GM19239 (cell line): ENCODE measurements at regions not wholly inside any gene's neighbourhood (a gene's known extent, or its start where the extent isn't known, plus 50 kb on each side); places are given as distances from the start of the nearest gene placed in this dataset.

Experiments used
- DNase-seq: peaks from one replicate; pipeline ENCODE4 v3.0.0; 2011; ENCODE audit warnings: low spot score; ENCODE audit not compliant: insufficient read length
- FAIRE-seq: peaks from 2 replicates; lab custom pipeline; 2011; peaks lifted over from hg19 to GRCh38; lab: Jason Lieb, UNC

DNA sequence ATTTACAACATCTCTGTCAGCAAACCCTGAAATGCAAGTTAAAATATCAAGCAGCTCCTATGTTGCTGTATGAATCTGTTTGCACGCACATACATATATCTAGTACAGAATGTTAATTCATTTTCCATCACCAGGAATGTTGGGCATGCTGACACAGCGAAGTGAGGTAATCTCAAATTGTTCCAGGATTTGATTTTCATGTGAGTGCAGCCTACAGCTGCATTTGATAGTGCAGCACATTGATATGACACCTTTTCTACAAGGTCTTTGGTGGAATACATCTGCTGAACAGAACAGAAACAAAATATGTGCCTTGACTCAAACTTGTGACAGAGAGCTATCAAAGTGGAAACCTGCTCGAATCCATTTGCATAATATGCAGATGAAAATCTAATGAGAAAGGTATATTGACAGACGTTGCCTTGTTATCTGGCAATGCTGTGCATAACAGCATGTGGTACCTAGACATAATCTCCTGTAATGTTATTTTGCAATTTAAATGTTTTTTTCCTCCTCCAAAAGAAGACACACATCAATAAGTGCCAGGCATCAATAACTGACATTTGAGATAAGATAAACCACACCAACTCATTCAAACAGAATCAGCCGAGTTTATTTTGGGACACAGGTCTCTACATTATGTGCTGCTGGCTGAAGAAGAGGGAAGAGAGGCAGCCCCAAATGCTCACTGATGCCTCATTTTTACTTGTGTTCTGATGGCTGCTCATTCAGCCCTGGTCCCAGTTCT lies 512.2 kb downstream of the ZNF608 start:
- DNase-seq (no peak), FAIRE-seq (no peak)

GRCh38 chr5:124232515-124232914 lies 513.9 kb downstream of the ZNF608 start:
- DNase-seq (no peak), FAIRE-seq (no peak)

GRCh38 chr5:124231802-124232201 lies 514.6 kb downstream of the ZNF608 start:
- no peak for FAIRE-seq

DNA sequence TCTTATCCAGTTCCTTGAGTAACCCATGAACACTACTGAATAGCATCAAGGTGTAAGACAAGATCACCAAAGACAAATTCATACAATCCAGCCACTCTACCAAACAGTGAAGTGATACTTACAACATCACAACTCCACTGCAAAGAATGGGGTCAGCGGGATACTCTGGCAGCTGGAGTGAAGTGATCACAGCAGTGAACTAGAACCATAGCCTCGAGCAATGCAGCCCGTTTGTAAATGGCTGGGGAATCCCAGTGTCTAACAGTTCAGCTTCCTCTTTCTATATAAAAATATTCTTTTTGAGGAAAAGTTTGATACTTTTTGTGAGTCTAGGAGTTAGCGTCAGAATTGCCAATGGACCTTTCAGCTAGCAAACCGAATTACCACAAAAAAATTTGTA lies 515.2 kb downstream of the ZNF608 start:
- DNase-seq: no peak
- FAIRE-seq: no peak

More at GRCh38 chr5:124231802-124232201, 514.6 kb downstream of the ZNF608 start:
- no peak for DNase-seq

DNA sequence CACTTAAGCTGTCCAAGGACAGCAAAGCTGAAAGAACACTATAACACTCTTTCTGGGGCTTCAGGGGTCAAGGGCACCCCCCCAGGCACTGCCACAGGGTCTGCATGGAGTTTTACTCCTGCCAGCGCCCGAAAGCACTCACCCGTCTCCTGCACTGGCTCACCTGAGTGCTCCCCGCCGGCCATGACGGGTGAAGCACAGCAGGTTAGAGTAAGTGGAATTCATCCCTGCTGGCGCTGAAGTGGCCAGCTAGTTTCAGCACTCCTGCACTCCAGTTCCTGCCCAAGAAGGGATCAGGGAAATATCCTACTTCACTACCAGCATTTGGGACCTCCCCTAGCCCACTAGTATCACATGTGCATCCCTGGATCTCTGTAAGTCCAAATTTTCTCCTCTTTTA lies 516.0 kb downstream of the ZNF608 start:
- DNase-seq (no peak), FAIRE-seq (no peak)

DNA sequence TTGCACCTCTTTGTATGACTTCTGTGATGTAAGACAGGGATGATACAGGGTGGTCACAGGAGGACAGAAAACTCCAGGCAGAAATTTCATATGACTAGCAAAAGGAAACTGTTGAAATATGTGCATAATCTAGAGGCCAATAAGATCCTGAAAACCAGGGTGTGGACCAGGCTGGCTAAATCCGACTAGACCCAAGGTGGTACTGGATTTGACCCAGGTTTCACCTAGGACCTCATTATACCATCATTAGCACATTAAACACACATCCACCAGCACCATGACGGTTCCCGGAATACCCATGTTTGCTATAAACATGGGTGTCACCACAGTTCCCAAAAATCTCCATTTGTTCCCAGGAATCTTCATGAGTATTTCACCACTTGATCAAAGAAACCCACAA lies 517.1 kb downstream of the ZNF608 start:
- no peak for DNase-seq
- no peak for FAIRE-seq

DNA sequence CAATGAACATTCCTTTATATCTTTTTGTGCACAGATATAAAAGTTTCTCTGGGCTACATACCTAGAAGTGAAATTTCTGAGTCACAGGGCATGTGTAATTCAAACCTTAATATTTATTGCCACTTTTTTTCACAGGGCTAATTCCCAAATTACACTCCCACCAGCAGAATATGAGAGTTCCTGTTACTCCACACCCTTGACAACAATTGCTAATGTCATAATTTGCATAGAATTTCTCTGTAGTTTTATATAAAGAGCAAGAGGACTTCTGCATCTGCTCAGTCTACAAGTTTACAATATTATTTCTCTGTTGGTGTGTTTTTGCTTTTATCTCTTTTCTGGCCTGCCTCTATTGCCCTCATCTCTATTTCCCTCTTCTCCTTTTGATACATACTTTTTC lies 518.5 kb downstream of the ZNF608 start:
- DNase-seq (no peak), FAIRE-seq (no peak)

DNA sequence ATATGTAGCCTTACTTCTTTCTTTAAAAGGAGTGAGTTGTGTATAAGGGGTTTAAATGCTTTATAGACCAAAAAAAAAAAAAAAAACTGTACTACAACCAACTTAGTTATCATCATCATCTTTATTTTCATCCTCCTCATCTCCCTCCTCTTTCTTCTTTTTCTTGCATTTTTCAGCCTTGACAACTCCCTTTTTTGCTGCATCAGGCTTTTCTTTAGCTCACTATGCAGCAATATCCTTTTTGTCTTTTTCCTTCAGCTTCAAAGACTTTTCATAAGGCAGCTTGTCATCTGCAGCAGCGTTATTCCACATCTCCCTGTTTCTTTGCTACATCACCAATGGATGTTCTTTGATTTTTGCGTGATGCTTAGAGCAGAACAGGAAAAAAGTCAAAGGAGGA lies 526.0 kb downstream of the ZNF608 start:
- FAIRE-seq: no peak
- no peak for DNase-seq

DNA sequence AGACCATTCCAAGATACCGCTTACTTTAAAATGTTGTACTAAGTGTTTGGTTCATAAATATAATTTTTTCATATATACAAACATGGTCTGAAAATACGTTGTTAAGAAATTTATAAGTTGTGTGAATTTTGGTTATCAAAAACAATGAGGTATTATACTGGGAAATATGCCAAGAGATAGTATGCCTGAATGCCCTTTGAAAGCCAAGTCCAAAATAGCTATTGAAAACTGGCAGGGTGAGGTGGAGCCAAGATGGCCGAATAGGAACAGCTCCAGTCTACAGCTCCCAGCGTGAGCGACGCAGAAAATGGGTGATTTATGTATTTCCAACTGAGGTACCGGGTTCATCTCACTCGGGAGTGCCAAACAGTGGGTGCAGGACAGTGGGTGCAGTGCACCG lies 533.5 kb downstream of the ZNF608 start:
- DNase-seq: no peak
- no peak for FAIRE-seq

GRCh38 chr5:124210111-124210910 lies 536.1 kb downstream of the ZNF608 start:
- DNase-seq: no peak
- FAIRE-seq: no peak

DNA sequence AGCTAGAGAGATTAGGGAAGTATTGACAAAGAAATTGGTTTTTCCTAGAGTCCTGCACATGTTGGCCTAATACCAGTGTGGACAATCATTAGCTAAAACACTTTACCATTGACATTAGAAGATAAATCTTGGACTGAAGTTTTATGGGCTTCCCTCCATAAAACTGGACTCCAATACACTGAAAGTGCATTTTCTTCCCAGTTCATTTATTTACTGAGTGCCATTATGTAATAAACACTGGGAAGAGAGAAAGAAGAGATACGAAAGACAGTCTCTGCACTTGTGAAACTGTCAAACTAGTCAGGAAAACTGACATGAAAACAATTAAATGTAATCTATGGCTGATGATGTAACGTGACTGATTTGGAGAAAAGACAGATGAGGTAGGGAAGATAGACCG lies 539.3 kb downstream of the ZNF608 start:
- FAIRE-seq: no peak
- no peak for DNase-seq

GRCh38 chr5:124206540-124206939 lies 539.9 kb downstream of the ZNF608 start:
- no peak for FAIRE-seq

DNA sequence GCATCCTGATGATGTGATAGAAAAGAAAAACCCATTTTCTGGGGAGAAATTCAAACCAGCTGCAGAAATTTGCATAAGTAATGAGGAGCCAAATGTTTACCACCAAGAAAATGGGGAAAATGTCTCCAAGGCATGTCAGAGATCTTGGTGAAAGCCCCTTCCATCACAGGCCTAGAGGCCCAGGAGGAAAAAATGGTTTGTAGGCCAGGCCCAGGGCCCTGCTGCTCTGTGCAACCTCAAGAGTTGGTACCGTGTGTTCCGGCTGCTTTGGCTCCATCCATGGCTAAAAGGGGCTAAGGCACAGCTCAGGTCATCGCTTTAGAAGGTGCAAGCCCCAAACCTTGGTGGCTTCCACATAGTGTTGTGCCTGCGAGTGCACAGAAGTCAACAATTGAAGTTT lies 543.1 kb downstream of the ZNF608 start:
- no peak for FAIRE-seq
- DNase-seq: no peak

More at GRCh38 chr5:124206540-124206939, 539.9 kb downstream of the ZNF608 start:
- DNase-seq: no peak

GRCh38 chr5:124200381-124200780 lies 546.1 kb downstream of the ZNF608 start:
- FAIRE-seq: no peak
- no peak for DNase-seq

GRCh38 chr5:124199893-124200292 lies 546.5 kb downstream of the ZNF608 start:
- DNase-seq: no peak
- FAIRE-seq: no peak

DNA sequence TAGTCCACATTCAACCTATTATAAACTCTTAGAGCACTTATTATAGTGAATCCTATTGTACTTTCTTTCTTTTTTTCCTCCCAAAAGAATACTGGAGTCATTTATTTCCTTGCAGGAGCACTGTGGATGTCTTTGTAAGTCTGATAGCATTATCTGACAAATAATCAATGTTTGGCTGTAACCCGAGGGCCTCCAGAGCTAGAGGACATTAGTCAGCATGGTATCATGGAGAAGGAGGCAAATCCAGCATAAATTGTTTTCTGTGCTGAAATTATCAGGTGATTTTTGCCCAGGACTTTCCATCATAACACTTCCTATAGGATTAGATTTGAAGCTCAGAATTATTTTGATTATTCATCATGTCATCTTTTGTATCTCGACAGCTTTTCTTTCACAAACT lies 551.0 kb downstream of the ZNF608 start:
- DNase-seq (no peak), FAIRE-seq (no peak)

DNA sequence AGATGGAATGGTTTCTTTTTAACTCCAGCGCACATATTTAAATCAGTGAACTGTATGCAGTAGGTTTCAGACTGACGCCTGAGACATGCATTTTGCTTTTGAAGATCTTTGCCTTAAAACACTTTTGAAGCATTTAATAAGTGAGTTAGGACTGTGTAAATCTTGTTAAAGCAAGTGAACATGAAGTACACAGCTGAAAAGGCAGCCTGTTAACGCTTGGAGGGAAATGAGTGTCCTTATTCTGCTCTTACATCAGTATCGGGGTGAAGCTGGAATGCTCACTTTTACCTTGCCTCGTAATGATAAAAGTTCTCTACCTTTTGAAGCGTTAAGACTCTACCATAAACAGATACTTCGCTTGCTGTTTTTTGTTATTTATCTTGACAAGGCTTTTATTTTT lies 552.2 kb downstream of the ZNF608 start:
- no peak for FAIRE-seq

DNA sequence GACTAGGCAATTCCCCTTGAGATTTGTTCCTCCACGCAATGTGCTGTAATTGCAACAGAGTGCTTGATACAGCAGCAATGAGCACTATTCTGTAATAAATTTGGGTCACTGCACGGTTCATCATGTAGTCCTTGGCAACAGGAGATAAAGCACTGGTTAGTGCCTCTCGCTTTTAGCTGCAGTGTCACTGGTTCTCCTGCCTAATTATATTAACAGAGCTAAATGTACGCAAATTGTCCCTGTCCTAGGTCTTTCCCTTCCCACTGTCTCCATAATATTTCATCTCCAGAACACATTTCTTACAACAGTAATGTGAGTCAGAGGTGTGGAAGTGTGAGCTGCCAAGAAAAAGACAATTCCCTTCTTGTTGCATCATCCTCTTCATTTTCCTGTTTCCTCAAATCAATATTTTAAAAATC lies 553.1 kb downstream of the ZNF608 start:
- FAIRE-seq: no peak
- DNase-seq: no peak

More for the DNA sequence above, 552.2 kb downstream of the ZNF608 start:
- DNase-seq: no peak

- no peak for FAIRE-seq
- no peak for DNase-seq
Measured at GRCh38 chr5:124192716-124193115, 553.7 kb downstream of the ZNF608 start.

DNA sequence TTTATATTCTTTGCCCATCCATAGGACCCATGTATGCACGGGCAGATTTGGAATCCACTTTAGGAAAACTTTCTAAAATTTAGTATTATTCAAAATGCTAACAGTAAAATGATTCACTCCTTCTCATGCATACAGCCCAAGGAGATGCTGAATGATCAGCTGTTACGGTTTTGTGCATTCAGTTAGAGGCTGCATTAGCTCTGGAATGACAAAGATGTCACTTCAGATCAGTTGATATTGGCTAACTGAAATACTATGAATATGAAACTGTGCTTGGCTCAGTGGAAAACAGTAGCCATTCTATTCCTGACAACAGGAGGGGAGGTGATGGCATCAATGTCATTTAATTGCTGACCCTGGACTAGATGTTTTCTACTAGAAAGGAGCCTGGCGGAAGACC lies 560.7 kb downstream of the ZNF608 start:
- no peak for FAIRE-seq
- no peak for DNase-seq

DNA sequence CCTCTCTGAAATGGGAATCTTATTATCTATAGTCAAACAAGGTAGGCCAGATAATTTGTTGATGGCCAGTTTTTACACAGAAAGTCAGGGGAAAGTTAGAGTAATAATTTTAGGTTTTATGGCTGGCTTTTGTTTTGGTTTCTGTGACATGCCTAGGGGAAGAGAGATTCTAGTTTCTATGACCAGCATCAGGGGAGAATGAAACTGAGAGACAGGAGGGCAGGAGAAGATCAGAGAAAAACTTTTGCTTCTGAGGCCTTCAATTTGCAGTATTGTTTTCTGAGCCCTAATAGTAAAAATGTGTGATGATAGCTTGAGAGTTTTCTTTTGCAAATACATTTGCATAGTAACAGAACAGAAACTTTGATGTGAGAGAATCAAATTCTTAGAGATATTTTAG lies 564.3 kb downstream of the ZNF608 start:
- no peak for DNase-seq
- FAIRE-seq: no peak
